Frontal cortex (tissue), 3 donors: ENCODE measurements at regions not wholly inside any gene's neighbourhood (a gene's known extent, or its start where the extent isn't known, plus 50 kb on each side); places are given as distances from the start of the nearest gene placed in this dataset.
"Not testable (repeated sequence)": the region's sequence is repeated elsewhere in the genome, so short reads cannot be mapped to it uniquely, and the experiment has no call there.

ENCODE experiments used
- DNase-seq, 2 donors: peaks; one replicate each; pipeline ENCODE4 v3.0.0; 2012; ENCODE audit warnings: low spot score in 2 of 2
- FAIRE-seq: peaks from 2 replicates; lab custom pipeline; 2012; peaks lifted over from hg19 to GRCh38; lab: Jason Lieb, UNC
- donor health status: control.
- donor health status: control.
- donor health status: control.

DNA sequence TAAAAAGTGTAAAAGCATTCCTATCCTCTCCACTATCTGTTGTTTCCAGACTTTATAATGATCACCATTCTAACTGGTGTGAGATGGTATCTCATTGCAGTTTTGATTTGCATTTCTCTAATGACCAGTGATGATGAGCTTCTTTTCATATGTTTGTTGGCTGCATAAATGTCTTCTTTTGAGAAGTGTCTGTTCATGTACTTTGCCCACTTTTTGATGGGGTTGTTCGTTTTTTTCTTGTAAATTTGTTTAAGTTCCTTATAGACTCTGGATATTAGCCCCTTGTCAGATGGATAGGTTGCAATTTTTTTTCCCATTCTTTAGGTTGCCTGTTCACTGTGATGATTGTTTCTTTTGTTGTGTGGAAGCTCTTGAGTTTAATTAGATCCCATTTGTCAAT lies 199.6 kb upstream of the ETV3 start:
- FAIRE-seq, DNase-seq: not testable (repeated sequence)

- FAIRE-seq: no peak
- DNase-seq: no peak
These were observed 196.9 kb upstream of the ETV3 start for GRCh38 chr1:157335056-157335455.

DNA sequence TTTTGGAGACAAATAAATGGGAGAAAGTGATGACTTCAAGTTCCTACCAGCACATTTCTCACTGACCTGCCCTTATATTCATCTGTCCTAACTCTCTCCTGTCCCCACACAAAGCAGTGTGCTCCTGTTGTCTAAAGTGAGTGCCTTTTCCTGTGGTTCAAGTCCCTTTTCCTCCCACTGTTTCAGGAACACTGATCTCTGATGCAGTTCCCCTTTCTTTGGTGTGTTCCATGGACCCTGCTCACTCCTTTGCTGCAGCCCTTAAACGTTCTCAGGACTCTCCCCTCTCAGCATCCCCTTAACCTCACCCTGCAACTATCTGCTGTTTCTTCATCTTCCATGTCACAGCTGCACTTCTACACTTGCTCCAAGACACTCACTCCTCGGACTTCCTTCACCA lies 195.8 kb upstream of the ETV3 start:
- DNase-seq (no peak), FAIRE-seq (no peak)

DNA sequence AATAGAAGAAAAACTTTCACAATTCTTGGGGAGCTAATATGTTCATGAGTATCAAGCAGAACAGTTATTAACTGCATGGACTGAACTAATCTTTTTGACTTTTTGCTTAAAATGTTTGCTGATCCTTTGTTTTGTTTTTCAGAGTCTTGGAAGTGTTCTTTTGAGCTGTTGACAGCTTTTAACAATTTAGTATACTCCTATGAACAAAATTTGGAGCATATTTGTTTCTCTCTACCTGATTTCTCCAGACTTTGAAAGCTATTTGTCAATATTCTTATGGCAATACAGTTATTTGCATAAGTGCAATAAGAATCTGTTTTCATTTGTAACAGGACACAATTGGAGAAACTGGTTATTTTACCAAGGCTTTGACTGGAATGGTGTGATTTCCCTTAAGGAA lies 192.0 kb upstream of the ETV3 start:
- not testable (repeated sequence) for FAIRE-seq, DNase-seq

DNA sequence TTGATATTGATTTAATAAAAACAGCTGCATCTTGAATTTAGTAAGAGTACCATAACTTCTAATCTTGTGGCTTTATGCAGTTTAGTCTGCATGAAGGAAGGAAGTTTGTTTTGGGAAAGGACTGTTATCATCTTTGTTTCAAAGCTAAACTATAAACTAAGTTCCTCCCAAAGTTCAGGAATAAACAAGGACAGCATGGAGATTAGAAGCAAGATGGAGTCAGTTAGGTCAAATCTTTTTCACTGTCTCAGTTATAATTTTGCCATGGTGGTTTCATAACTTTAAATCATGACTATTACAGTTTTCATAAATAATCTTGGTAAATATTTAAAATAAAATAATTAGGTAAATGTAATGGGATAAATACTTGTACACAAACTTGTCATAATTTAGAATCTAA lies 189.9 kb upstream of the ETV3 start:
- not testable (repeated sequence) for FAIRE-seq, DNase-seq

- DNase-seq: no peak
- no peak for FAIRE-seq
These were observed 188.1 kb upstream of the ETV3 start for GRCh38 chr1:157326173-157326859.

DNA sequence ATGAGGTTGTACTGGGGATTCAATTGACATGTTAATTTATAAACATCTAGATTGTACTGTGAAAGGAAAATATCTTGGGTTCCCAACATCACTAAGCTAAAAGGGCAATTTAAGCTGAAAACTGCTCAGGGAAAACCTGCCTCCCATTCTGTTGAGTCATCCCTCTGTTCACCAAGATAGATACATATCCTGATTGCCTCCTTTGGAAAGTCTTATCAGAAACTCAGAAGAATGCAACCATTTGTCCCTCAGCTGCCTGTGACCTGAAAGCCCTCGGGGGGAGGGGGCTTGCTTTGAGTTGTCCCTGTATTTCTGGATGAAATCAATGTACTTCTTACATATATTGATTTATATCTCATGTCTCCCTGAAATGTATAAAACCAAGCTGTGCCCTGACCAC lies 187.0 kb upstream of the ETV3 start:
- no peak for DNase-seq
- no peak for FAIRE-seq

DNA sequence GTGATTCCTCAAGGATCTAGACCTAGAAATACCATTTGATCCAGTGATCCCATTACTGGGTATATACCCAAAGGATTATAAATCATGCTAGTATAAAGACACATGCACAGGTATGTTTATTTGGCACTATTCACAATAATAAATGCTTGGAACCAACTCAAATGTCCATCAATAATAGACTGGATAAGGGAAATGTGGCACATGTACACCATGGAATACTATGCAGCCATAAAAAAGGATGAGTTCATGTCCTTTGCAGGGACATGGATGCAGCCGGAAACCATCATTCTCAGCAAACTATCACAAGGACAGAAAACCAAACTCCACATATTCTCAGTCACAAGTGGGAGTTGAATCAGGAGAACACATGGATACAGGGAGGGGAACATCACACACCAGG lies 183.8 kb upstream of the ETV3 start:
- not testable (repeated sequence) for FAIRE-seq, DNase-seq

DNA sequence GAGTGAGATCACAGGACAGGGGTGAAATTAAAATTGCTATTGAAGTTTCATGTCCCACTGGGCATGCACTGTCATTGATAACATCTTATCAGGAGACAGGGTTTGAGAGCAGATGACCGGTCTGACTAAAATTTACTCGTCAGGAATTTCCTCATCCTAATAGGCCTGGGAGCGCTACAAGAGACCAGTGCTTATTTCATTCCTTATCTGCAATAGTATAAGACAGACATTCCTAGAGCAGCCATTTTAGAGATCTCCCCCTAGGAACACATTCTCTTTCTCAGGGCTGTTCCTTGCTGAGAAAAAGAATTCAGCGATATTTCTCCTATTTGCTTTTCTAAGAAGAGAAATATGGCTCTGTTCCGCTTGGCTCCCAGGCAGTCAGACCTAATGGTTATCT lies 181.4 kb upstream of the ETV3 start:
- DNase-seq: no peak
- FAIRE-seq: no peak

DNA sequence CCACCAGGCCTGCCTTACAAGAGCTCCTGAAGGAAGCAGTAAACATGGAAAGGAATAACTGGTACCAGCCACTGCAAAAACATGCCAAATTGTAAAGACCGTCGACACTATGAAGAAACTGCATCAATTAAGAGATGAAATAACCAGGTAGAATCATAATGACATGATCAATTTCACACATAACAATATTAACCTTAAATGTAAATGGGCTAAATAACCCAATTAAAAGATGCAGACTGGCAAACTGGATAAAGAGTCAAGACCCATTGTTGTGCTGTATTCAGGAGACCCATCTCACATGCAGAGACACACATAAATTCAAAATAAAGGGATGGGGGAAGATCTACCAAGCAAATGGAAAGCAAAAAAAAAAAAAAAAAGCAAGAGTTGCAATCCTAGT lies 179.0 kb upstream of the ETV3 start:
- not testable (repeated sequence) for FAIRE-seq, DNase-seq

DNA sequence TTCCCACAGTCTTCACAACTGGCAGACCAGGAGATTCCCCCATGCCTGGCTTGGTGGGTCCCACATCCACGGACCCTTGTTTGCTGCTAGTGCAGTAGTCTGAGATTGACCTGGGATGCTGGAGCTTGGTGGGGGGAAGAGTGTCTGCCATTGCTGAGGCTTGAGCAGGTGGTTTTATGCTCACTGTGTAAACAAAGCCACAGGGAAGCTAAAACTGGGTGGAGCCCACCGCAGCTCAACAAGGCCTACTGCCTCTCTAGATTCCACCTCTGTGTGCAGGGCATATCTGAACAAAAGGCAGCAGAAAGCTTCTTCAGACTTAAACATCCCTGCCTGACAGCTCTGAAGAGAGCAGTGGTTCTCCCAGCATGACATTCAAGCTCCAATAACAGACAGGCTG lies 177.3 kb upstream of the ETV3 start:
- no peak for FAIRE-seq
- no peak for DNase-seq

DNA sequence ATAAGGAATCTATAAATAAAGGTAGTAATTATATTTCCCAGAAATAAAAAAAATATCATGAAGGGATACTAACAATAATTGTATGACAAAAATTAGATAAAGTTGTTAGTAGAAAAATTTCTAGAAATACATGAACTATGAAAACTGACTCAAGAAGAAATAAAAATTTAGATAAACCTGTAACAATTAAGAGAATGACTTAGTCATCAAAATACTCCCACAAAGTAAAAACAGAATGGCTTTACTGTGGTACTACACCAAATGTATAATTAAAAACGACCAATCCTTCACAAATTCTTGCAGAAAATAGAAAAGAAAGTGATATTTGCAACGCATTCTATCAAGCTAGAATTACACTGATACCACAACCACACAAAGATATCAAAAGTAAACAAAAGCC lies 176.2 kb upstream of the ETV3 start:
- FAIRE-seq: no peak

DNA sequence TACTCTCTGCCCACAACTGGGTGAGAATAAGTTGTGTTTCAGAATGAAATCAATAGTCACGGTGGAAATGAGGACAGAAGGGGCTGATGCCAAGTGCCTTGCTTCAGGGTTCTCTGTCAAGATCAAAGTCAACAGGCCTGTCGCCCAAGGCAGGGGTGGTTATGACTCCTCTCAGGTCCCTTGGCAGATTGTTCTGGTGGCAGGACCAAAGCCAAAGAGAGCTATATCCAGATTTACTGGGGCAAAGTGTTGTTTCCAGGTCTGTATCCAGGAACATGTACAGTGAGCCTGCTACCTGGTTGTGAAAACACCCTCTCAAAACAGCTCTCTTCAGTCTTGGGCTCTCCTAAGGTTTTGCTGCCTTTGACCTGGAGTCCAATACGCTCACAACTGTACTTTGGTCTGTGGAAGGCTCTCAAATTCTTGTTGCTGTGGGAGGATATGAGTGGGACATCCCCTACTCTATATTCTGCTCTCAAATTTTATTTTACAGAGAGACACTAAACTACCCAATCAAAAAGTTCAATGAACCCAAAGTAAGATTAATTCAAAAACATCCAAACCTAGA lies 175.1 kb upstream of the ETV3 start:
- FAIRE-seq (no peak), DNase-seq (no peak)

More for the DNA sequence above, 176.2 kb upstream of the ETV3 start:
- DNase-seq: no peak

- FAIRE-seq (no peak), DNase-seq (no peak)
These were observed 174.1 kb upstream of the ETV3 start for GRCh38 chr1:157312082-157312812.

- DNase-seq (no peak), FAIRE-seq (no peak)
These were observed 173.5 kb upstream of the ETV3 start for GRCh38 chr1:157311730-157312081.

- DNase-seq, FAIRE-seq: not testable (repeated sequence)
These were observed 172.9 kb upstream of the ETV3 start for GRCh38 chr1:157310805-157311729.

DNA sequence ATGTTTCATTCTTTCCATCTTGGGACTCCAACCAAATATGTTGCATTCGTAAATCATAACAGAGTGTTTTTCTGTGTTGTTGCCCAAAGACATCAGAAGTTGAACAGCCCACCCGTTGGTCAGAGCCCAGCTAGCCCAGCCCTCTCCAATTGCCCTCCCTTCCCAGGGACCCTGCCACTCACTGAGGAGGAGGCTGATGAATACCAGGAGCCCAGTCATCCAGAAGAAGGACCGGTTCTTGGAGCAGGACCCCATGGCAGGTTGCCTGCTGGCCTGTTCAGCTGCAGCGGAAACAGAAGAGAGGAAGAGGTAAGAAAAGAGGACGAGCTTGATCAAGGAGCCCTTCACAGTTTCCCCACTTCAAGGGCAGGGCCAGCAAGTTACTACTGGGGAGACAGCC lies 172.2 kb upstream of the ETV3 start:
- DNase-seq: no peak
- no peak for FAIRE-seq

DNA sequence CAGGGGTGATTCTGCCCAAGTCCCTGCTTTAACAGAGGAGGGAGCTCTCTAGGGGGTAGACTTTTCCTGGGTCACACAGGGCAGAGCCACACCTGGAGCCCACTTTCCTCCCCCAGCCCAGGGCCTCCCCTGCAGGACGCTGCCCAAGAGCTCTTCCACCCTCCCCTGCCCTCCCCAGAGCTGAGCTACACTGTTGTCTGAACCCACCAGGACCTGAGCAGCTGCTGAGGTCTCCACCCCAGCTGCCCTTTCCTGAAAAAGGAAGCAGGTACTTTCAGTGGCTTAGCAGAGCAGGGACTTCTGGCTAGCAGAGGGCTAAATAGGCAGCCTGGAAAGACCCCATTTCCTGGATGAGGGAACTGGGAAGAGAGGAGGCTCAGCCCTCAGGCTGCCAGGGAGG lies 169.3 kb upstream of the ETV3 start:
- FAIRE-seq: no peak
- no peak for DNase-seq

GRCh38 chr1:157306896-157307295 lies 168.7 kb upstream of the ETV3 start:
- no peak for DNase-seq
- no peak for FAIRE-seq

- no peak for DNase-seq
- no peak for FAIRE-seq
These were observed 166.1 kb upstream of the ETV3 start for GRCh38 chr1:157304271-157304670.
